ENCODE measurements at regions not wholly inside any gene's neighbourhood (a gene's known extent, or its start where the extent isn't known, plus 50 kb on each side); places are given as distances from the start of the nearest gene placed in this dataset.

DNA sequence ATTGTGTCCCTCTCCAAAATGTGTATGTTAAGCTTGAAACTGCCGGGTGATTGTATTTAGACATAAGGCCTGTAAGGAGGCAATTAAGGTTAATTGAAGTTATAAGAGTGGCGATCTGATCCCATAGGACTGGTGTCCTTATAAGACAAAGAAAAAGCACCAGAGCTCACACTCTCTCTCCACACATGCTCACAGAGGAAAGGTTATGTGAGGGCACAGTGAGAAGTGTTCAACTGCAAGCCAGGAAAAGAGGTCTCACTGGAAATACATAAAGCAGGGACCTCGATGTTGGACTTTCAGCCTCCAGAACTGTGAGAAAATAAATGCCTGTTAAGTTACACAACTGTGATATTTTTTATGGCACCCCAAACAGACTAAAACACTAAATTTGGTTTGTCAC, 1233.8 kb upstream of the CNTN5 start:
- intact Hi-C loops (cut with DNase I) = no loop called here
- 77 to 84% methylated on average over 3 of the region's 3 CpGs for WGBS, 2 donors
- no peaks in the 10 kb centered on the region for H3K4me1 ChIP-seq

DNA sequence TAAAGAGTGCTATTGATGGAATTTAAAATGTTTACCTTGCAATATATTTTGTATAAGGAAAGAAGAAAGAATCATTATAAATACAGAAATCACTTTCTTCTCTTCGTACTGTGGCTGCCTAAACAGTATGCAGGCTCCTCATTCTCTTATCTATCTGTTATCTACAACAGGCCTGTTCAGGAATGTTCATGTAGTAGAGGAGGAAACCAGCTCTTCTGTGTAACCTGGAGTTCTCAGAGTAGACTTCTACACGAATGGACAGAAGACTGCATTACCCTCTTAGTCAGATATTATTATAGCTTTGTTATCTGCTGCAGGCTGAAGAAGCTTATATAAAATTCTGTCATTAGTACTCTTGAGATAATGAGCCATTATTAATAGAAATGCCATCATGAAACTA, 1225.9 kb upstream of the CNTN5 start:
- intact Hi-C loops (cut with DNase I) = no loop called here
- no peak for TF ChIP-seq POLR2A (IDR thresholded peaks at IDR 0.05)
- no peak for TF ChIP-seq EP300 (IDR thresholded peaks at IDR 0.05)
- TF ChIP-seq, protein P1, sequence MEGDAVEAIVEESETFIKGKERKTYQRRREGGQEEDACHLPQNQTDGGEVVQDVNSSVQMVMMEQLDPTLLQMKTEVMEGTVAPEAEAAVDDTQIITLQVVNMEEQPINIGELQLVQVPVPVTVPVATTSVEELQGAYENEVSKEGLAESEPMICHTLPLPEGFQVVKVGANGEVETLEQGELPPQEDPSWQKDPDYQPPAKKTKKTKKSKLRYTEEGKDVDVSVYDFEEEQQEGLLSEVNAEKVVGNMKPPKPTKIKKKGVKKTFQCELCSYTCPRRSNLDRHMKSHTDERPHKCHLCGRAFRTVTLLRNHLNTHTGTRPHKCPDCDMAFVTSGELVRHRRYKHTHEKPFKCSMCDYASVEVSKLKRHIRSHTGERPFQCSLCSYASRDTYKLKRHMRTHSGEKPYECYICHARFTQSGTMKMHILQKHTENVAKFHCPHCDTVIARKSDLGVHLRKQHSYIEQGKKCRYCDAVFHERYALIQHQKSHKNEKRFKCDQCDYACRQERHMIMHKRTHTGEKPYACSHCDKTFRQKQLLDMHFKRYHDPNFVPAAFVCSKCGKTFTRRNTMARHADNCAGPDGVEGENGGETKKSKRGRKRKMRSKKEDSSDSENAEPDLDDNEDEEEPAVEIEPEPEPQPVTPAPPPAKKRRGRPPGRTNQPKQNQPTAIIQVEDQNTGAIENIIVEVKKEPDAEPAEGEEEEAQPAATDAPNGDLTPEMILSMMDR (IDR thresholded peaks at IDR 0.05) = no peak
- TF ChIP-seq POLR2AphosphoS5 (IDR thresholded peaks at IDR 0.05) = no peak
- H3K27me3 ChIP-seq = no peaks in the 10 kb centered on the region
- WGBS, 2 donors = 43 to 63% methylated on average over 2 of the region's 2 CpGs
- no peaks in the 10 kb centered on the region for H3K9me3 ChIP-seq
- no peak overlapping the region for H3K4me3 ChIP-seq
- H3K4me1 ChIP-seq = peaks cover 0 to 7% (median 0%) of the 10 kb centered on the region in 4 donors
- DNase-seq = no peak
- no peak overlapping the region for H3K27ac ChIP-seq
- no peaks in the 10 kb centered on the region for H3K36me3 ChIP-seq

More for the DNA sequence above, 1233.8 kb upstream of the CNTN5 start:
- no peak for DNase-seq
- Histone ChIP-seq H3K27ac (no peak overlapping the region), H3K36me3 (no peaks in the 10 kb centered on the region), H3K9me3 (peaks cover 0 to 3% (median 0%) of the 10 kb centered on the region in 4 donors), H3K27me3 (no peaks in the 10 kb centered on the region), H3K4me3 (no peak overlapping the region)
- TF ChIP-seq EP300 (IDR thresholded peaks at IDR 0.05) (no peak), POLR2AphosphoS5 (IDR thresholded peaks at IDR 0.05) (no peak), POLR2A (IDR thresholded peaks at IDR 0.05) (no peak)
- TF ChIP-seq, protein P1 (IDR thresholded peaks at IDR 0.05) = no peak

DNA sequence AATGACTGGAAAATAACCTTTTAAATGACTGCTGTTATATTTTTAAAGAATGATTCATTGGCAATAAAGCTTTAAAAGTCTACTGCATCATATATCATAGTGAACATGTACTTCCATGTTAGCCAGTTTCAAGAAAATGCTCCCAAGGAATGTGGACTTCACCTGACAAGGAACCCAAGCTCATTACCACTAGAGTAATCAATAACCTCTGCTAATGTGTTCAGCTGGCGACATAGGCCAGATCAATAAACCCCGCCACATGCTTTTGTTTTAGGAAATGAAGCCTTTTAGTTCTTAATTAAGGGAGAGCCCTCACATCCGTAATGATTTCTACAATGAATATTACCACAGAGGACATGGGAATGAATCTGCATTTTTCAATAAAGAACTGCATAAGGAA, 1219.9 kb upstream of the CNTN5 start:
- no peak for TF ChIP-seq EP300 (IDR thresholded peaks at IDR 0.05)
- no peak for TF ChIP-seq POLR2AphosphoS5 (IDR thresholded peaks at IDR 0.05)
- no peak for TF ChIP-seq POLR2A (IDR thresholded peaks at IDR 0.05)
- TF ChIP-seq, protein P1 (IDR thresholded peaks at IDR 0.05) = no peak
- peaks cover 0 to 7% (median 0%) of the 10 kb centered on the region in 4 donors for H3K4me1 ChIP-seq
- intact Hi-C loops (cut with DNase I) = no loop called here

DNA sequence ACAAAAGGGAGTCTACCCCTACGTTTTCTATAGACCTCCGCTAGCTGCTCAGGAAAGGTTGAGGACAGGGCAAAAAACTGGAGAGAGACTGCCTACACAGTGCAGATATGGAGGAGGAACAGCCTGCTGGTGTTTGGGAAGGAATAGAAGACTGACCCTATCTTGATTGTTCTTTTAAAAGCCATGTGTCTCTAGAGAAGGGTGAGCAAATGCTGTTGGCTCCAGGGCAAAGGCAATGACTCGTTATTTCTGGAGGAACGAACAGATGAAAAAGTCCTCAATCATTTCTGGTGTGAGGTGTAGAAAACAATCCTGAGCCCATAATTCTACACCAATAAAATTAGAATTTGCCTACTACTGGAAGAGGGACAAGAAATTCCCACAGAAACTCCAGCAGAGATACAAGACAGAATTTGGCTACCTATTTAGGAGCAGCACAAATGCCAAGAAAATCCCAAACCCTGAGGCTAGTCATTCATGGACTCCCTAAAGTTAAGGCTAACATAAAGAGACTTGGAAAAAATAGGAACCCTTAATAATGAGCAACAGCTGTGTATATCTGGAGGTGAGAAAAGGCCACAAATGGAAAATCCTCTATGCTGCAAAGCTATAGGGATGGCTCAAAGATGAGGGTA, 1206.3 kb upstream of the CNTN5 start:
- TF ChIP-seq, protein P1 (IDR thresholded peaks at IDR 0.05) = no peak
- no peak for TF ChIP-seq EP300 (IDR thresholded peaks at IDR 0.05)
- no peak for TF ChIP-seq POLR2AphosphoS5 (IDR thresholded peaks at IDR 0.05)
- TF ChIP-seq POLR2A (IDR thresholded peaks at IDR 0.05) = no peak
- H3K27ac ChIP-seq = no peak overlapping the region
- WGBS, 2 donors = 78 to 80% methylated on average over 4 of the region's 4 CpGs
- no peaks in the 10 kb centered on the region for H3K27me3 ChIP-seq
- DNase-seq = no peak
- H3K4me1 ChIP-seq = no peaks in the 10 kb centered on the region
- no peaks in the 10 kb centered on the region for H3K36me3 ChIP-seq
- peaks cover 0 to 4% (median 0%) of the 10 kb centered on the region in 4 donors for H3K9me3 ChIP-seq
- no peak overlapping the region for H3K4me3 ChIP-seq
- intact Hi-C loops (cut with DNase I) = no loop called here

More for the DNA sequence above, 1219.9 kb upstream of the CNTN5 start:
- H3K27me3 ChIP-seq = no peaks in the 10 kb centered on the region
- WGBS, 2 donors = 85 to 89% methylated on average over 3 of the region's 3 CpGs
- H3K27ac ChIP-seq = no peak overlapping the region
- no peaks in the 10 kb centered on the region for H3K9me3 ChIP-seq
- H3K4me3 ChIP-seq = no peak overlapping the region
- DNase-seq = no peak
- no peaks in the 10 kb centered on the region for H3K36me3 ChIP-seq

DNA sequence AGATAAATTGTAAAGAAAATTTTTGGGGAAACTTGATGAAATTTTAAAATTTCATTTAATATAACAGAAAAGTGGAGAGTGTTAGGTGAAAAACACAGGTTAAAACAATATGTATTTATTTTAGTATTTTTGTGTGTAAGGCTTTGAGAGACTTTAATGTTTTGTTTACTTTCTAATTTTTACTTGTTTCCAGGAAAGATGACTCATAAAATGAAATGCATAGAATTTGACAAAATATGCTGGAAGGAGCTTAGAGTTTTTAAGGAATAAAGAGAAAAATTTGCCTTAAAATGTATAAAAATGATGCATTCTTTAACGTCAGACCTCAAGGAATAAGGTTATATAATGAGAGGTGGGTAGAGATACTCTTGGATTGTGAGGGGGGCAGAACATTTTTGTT, 1205.1 kb upstream of the CNTN5 start:
- no peaks in the 10 kb centered on the region for H3K4me1 ChIP-seq
- TF ChIP-seq POLR2AphosphoS5 (IDR thresholded peaks at IDR 0.05) (no peak), EP300 (IDR thresholded peaks at IDR 0.05) (no peak), POLR2A (IDR thresholded peaks at IDR 0.05) (no peak)
- TF ChIP-seq, protein P1 (IDR thresholded peaks at IDR 0.05) = no peak
- H3K36me3 ChIP-seq = no peaks in the 10 kb centered on the region
- no peak for DNase-seq
- H3K27ac ChIP-seq = no peak overlapping the region
- WGBS, 2 donors = 75 to 83% methylated on average over 1 of the region's 1 CpG
- H3K27me3 ChIP-seq = no peaks in the 10 kb centered on the region
- H3K4me3 ChIP-seq = no peak overlapping the region
- intact Hi-C loops (cut with DNase I) = no loop called here
- no peaks in the 10 kb centered on the region for H3K9me3 ChIP-seq

Data from sigmoid colon (tissue), 6 donors.